Middle frontal gyrus (tissue), 1 donor: ENCODE measurements at regions not wholly inside any gene's neighbourhood (a gene's known extent, or its start where the extent isn't known, plus 50 kb on each side); places are given as distances from the start of the nearest gene placed in this dataset.
"Not testable (repeated sequence)": the region's sequence is repeated elsewhere in the genome, so short reads cannot be mapped to it uniquely, and the experiment has no call there.

Experiments used
- DNase-seq: peaks from one replicate; pipeline ENCODE4 v3.0.0-alpha.2; 2015; ENCODE audit warnings: low spot score; ENCODE audit errors: extremely low spot score

DNA sequence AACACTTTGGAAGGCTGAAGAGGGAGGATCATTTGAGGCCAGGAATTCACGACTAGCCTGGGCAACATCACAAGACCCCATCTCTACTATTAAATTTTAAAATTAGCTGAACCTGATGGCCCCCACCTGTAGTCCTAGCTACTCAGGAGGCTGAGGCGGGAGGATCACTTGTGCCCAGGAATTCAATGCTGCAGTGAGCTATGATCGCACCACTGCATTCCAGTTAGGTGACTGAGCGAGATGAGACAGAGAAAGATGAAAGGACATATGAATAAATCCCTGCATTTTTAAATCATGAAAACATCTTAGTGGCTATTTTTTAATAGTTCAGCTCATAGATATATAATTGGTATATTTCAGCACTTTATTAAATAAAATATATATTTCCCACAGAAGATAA, 93.8 kb downstream of the GPR63 start:
- no peak for DNase-seq

DNA sequence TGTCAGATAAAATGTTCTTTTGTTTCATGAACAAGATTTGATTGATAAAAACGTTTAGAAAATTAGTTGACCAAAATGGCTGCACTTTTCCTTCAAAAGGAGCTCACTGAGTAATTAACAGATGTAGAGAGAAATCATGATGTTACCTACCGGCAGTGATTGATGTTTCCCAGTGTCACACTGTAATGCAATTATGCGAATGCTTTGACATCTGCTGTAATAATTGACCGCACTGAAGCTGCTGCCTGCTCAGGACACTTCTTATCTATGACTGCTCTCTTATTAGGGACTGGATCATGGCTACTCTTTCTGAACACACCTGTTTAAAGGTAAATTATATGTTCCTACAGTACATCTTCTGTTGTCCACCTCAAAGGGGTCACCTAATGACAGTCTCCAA, 94.6 kb downstream of the GPR63 start:
- DNase-seq: no peak

DNA sequence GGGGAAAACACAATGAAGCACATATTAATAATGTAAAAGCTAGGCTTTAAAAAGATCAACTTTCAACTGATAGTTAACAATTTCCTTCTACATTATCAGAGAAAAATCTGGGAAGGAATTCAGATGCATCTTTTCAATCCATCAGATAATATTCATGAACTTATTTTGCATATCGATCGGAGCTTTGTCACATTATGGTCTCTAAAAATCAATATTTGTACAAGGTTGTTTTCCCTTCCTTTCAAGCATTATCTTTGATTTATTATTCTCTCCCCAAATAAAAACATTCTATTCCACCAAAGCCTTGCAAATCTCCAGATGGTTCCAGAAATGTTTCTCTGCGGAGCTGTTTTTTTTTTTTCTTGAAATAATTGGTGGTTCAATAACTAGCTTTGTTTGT, 101.9 kb downstream of the GPR63 start:
- no peak for DNase-seq

DNA sequence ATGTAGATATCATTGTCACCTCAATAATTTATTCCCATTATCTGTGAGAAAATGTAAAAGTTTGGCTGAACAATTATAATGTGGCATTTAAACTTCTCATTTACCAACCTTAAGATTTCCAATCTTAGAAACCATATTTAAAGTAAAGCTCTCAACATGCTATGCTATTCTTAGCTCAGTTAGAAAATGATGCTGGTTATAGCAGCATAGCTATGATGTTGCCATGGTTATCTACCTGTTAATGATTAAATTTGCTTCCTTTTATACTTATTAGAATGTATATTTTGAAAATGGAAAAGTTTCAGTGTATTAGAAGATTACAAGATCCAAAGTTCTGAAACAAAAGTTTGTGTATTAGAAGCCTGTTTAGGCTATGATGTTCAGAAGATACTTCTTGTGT, 110.1 kb downstream of the GPR63 start:
- DNase-seq: no peak

DNA sequence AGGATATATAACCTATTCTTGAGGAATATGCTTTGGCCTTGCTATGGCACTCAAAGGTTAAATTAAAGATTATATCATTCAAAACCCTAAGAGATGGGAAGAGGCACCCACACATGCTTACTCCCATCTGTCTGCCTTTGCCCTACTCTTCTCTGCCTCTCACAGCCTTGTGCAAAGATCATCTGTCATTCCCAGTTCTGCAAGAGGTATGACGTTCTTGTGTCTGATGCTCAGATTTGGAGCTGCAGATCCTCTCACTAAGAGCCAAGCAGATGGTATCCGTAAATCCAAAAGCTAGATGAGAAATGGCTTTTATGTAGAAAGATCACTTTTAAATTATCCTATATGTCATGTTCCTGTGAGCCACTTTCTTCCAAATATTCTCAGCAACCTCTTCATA, 112.0 kb downstream of the GPR63 start:
- DNase-seq: peak; percentile 23

DNA sequence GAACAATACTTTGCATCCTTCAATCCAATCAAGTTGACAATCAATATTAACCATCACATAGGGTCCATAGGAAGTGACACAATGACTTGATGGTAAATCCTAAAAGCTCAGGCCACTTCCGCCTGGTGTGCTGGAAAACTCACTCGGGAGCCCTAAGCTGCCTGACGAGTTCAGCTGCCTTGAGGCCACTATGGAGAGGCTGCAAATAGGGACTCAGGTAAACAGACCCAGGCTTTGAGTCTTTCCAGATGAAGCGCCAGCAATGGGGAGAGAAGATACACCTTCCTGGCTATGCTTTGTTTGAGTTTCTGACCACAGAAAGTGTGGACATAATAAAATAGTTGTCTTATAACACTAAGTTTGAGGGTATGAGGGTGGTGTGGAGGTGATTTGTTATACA, 112.6 kb downstream of the GPR63 start:
- no peak for DNase-seq

DNA sequence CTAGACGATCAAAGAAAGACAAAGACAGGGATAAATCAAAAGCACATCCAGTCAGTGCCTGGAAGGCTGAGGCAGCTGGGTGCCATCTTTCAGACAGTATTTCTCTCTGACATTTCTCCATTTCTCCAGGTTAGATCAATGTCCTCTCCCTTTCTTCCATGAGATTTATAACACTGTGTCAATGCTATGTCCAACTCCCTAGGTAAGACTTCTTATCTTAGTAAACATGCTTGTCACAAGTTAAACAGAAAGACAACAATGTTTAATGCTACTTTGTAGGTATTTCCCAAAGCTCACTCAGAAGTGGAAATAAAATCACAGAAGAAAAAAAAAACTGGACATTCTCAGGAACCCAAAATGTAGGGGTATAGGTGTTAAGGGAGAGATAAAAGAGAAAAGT, 113.9 kb downstream of the GPR63 start:
- no peak for DNase-seq

DNA sequence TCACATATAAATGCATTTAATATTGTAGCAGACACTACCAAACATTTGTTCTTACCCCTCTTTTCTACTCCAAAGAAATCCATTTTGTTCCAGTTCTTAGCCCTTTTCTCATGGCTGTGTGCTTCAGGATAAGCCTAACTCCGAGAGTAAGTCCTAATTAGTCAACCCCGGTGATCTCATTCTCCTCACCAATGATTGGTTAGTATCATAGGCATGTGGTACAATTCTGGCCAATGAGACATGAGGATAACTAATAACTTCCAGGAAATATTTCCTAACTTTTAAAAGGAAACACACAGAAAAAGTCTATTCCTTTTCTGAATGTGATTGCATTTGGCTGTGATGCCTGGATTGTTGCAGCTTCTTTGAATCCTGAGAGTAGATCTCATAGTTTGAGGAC, 116.0 kb downstream of the GPR63 start:
- DNase-seq: no peak

DNA sequence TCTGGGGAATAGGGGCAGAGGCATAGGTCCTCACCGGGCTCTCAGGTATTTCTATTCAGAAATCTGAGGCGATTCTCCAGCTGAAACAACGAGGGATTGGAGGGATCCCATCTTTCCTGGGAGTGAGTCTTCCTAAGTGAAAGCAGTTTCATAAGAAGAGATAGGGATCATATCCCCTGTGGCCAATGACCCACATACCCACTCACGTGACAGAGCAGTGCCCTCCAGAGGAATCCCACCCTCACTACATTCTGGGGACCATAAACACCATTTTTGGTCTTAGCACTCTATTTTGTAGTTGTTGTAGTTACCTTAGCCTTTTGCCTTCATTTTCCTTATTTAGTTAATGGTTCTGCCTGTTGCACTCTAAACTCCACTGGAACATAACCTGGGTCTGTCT, 121.1 kb downstream of the GPR63 start:
- DNase-seq: no peak

DNA sequence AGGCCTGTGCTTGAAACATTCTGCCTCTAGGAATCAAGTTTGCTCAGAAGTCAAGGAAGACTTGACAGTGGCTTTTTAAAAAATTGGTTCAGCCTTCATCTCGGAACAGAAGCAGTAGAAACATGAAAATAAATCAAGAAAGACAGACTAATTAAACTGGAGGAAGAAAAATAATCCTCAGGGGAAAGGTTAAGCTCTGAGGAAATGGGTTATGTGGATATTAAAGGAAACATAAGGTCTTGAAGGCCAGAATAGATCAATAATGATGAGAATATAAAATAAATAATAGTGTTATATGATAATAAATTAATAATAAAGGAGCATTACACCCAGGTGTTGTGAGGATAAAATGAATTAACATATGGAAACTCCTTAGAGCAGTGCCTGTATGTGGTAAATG, 121.7 kb downstream of the GPR63 start:
- no peak for DNase-seq

DNA sequence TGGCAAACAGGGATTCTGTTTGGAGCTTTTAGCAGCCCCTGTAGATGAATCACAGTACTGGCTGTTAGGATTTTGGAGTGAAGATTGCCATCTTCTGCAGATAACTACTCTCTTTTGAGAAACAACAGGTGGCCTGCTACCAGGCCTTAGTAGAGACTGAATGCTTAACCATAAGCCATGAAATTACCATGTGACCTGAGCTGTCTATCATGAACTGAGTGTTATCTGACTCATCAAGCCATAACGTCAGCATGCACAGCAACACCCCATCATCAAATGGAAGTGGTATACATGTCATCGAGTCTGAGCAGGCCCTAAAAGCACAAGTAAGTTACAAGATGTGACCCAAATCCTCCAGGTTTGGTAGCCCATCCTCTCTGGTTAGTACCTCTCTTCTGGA, 132.6 kb downstream of the GPR63 start:
- no peak for DNase-seq

DNA sequence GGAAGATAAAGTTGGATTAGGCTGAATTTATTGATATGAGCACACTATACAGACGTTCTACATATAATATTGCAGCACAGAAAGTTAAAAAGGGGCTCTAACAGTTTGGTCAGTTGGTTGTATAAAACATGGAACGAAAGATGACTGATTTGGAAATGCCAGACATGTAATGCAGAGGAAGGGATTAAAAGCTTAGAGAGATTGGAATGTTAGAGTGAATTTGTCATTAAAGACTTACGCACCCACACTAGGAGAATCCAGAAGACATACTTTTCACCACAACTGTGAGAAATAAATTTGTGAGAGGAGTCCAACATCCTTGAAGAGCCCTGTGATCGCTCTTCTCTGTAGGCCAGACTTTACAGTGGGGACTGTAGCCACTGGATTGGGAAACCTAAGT, 134.7 kb downstream of the GPR63 start:
- DNase-seq: no peak

DNA sequence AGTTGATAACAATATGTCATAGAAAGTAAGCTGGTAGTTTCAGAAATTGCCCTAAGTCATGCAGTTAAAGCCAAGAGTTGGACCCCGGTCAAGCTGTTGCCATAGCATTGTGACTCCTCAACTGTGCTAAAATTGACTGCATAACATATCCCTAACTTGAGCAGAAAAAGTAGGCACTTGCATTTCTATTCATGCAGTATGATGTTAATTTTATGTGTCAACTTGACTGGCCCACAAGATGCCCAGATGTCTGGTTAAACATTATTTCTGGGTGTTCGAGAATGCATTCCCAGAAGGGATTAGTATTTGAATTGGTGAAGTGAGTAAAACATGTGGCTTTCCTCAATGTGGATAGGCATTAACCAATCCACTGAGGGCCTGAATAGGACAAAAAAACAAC, 136.4 kb downstream of the GPR63 start:
- no peak for DNase-seq

DNA sequence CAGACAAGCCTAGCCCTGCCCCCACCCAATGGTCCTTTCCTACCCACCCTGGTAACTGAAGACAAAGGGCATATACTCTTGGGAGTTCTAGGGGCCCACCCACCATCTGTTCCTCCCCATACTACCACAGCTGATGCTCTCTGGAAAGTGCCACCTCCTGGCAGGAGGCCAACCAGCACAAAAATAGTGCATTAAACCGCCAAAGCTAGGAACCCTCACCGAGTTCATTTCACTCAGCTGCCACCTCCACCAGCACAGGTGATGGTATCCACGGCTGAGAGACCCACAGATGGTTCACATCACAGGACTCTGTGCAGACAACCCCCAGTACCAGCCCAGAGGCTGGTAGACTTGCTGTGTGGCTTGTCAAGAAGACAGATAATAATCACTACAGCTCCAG, 131.5 kb downstream of the FHL5 start:
- DNase-seq: not testable (repeated sequence)

DNA sequence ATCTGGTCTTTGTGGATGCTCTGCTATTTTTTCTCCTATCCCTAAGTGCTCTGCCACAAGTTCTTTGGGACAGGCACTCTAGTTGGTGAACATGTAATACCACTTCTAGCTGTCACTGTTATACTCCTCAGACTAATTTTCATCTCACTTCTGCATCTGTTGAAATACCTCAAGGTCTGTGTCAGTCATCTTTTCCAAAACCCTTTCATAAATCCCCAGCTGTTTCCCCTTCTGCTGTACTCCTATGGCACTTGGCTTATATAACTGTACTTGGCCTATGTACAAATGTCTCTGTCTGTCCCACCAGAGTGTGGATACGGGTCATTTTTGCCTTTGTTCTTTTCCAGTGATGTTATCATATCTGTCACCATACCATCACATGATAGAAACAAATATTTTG, 124.2 kb downstream of the FHL5 start:
- no peak for DNase-seq

DNA sequence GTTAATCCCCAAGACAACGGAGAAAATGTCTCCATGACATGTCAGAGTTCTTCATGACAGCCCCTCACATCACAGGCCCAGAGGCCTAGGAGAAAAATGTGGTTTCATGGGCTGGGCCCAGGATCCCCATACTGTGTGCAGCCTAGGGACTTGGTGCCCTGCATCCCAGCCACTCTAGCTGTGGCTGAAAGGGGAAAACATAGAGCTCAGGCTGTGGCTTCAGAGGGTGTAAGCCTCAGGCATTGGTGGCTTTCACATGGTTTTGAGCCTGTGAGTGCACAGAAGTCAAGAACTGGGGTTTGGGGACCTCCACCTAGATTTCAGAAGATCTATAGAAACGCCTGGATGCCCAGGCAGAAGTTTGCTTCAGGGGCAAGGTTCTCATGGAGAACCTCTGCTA, 122.8 kb downstream of the FHL5 start:
- no peak for DNase-seq

DNA sequence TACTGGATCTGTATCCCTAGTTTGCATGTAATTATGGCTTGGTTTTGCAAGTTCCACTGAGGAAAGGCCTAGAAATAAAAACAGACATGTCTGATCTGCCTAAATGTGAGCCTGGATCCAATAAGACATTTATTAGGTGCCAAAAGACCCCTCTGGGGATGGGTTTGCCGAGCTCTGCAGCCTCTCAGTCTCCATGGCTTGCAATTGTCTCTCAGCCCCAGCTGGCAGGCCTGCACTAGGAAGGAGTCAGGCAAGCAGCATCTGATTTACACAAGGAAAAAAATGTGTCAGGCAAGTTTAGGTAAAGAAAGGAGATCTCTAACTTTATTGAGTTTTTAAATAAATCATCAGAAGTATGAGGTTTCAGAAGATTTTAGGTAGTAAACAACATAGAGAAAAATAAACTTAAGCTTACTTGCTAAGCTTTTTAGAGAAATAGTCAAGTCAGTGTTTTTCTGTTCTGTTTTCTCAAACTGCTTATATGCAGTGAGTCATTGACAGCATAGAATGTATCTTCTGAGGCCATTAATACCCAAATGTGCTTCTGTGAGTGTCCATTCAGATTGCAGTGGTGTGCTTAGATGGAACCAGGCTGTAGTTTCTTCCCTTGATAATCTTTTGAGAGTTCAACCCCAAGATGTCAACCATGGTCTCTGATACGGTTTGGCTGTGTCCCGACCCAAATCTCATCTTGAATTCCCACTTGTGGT, 121.0 kb downstream of the FHL5 start:
- no peak for DNase-seq

DNA sequence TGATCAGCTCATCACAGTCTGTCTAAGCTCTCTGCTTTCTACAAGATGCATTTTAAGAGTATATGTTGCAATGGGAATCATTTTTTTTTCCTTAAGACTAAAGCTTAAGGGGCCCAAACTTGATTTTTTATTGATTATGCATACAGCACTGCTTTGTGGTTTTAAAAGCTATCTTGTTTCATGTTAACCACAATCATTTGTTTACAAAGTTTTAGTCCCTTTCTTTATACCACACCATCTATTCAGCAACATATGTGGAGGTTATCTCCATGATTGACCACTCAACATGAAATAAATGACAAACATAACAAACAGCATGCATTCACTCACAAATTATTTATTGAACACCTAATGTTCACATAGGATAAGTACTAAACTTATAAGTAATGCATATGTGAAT, 119.1 kb downstream of the FHL5 start:
- DNase-seq: no peak

DNA sequence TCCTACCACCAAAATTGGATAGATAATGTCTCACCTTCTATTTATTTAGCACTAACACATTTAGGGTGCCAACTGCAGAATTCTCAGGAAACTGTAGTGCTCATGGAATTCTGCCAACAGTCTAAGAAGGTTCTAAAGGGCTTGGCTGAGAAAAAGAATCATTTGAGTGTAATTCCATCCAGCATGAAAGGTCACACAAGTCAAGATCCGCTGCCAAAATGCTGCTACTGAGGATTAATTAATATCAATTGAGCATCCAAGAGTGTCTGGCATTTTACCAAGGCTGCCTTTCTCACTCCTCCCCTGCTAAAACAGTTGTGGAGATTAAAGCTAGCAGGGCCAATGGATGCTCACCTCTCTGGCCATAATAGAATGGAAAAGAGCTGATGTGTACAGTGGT, 112.7 kb downstream of the FHL5 start:
- DNase-seq: no peak
